ENCODE measurements at regions not wholly inside any gene's neighbourhood (a gene's known extent, or its start where the extent isn't known, plus 50 kb on each side); places are given as distances from the start of the nearest gene placed in this dataset.

- TF ChIP-seq POLR2A (IDR thresholded peaks at IDR 0.05) = no peak
- no peak for TF ChIP-seq CTCF (IDR thresholded peaks at IDR 0.05 in 8 of 11, conservative IDR thresholded peaks at IDR 0.05 in 3 of 11)
- TF ChIP-seq POLR2AphosphoS5 (IDR thresholded peaks at IDR 0.05) = no peak
Measured at GRCh38 chr13:34421858-34422475, 520.1 kb upstream of the NBEA start.

All from spleen (tissue), 7 donors.